ENCODE measurements at regions not wholly inside any gene's neighbourhood (a gene's known extent, or its start where the extent isn't known, plus 50 kb on each side); places are given as distances from the start of the nearest gene placed in this dataset.

DNA sequence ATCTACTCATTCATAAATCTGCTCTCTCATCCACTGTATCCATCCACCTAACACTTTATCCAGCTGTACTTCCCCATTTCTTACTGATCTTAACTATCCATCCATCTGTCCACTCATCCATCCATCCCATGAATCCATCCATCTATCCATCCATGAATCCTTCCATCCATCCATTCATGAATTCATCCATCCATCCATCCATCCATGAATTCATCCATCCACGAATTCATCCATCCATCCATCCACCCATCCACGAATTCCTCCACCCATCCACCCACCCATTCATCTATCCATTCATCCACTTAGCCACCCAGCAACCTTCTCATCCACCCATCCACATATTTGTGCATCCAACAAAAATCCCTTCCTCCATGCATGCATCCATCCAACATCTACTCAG lies 128.6 kb upstream of the MYL2 start (continued):
- TF ChIP-seq, protein P1, sequence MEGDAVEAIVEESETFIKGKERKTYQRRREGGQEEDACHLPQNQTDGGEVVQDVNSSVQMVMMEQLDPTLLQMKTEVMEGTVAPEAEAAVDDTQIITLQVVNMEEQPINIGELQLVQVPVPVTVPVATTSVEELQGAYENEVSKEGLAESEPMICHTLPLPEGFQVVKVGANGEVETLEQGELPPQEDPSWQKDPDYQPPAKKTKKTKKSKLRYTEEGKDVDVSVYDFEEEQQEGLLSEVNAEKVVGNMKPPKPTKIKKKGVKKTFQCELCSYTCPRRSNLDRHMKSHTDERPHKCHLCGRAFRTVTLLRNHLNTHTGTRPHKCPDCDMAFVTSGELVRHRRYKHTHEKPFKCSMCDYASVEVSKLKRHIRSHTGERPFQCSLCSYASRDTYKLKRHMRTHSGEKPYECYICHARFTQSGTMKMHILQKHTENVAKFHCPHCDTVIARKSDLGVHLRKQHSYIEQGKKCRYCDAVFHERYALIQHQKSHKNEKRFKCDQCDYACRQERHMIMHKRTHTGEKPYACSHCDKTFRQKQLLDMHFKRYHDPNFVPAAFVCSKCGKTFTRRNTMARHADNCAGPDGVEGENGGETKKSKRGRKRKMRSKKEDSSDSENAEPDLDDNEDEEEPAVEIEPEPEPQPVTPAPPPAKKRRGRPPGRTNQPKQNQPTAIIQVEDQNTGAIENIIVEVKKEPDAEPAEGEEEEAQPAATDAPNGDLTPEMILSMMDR (IDR thresholded peaks at IDR 0.05 in 2 of 3, conservative IDR thresholded peaks at IDR 0.05 in 1 of 3; ENCODE audit: control insufficient read depth in 2 of 3, extremely low read depth in 1 of 3, insufficient read depth in 1 of 3, low read depth in 3 of 3, low read length in 3 of 3) = no peak
- TF ChIP-seq BRCA1 (IDR thresholded peaks at IDR 0.05; ENCODE audit: low read depth, low read length) = no peak

DNA sequence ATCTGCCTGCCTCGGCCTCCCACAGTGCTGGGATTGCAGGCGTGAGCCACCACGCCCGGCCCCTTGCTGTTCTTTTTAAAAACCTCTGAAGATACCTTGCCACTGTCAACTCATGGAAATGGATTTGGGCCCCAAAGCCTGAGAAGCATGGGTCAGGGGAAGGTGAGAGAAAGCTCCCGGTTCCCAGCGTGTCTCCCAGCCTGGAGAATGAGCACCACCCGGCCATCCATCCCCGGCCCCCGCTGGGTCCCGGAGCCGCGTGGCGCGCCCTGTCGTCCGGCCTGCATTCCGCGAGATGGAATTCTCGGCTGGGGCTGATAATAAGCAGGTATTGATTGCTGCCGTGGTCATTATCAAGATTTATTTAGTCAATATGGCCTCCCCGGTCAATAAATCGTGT lies 126.5 kb upstream of the MYL2 start:
- BruUV-seq (replicated peaks) = no TSS peak
- Histone ChIP-seq H2AFZ (ENCODE audit: control insufficient read depth, low read depth, low read length) (no peak overlapping the region), H3K4me3 (no peak overlapping the region), H3K79me2 (ENCODE audit: control insufficient read depth, insufficient read depth, low read length) (no peaks in the 10 kb centered on the region), H4K20me1 (ENCODE audit: control insufficient read depth, insufficient read depth) (no peaks in the 10 kb centered on the region), H3K4me2 (ENCODE audit: control insufficient read depth, insufficient read depth) (no peak overlapping the region), H3K4me1 (ENCODE audit: control insufficient read depth, insufficient read depth, low read length) (no peaks in the 10 kb centered on the region), H3K36me3 (ENCODE audit: control insufficient read depth in 2 of 2, insufficient read depth in 2 of 2, low read length in 1 of 2) (no peaks in the 10 kb centered on the region), H3K27ac (ENCODE audit: control insufficient read depth, insufficient read depth) (no peak overlapping the region), H3K9me3 (replicated peaks; ENCODE audit: control insufficient read depth, insufficient read depth, low read length) (no peaks in the 10 kb centered on the region), H3K27me3 (replicated peaks in 1 of 2; ENCODE audit: control insufficient read depth in 2 of 2, insufficient read depth in 2 of 2, low read length in 1 of 2) (0 out of 4 replicates have a peak, but pooled peaks cover 0 to 1% of the 10 kb centered on the region in 2 experiments), H3K9ac (ENCODE audit: control insufficient read depth, insufficient read depth, low read length) (no peak overlapping the region)
- DNase-seq (ENCODE audit: low read depth, low spot score) (no peak), ATAC-seq (no peak), FAIRE-seq (no peak)
- POLR2A ChIA-PET = no interaction called here
- WGBS (ENCODE audit: insufficient coverage, insufficient replicate concordance, low lambda C conversion rate, missing lambda C conversion rate) = 74% methylated on average over 22 of the region's 22 CpGs
- TF ChIP-seq POLR2AphosphoS2 (IDR thresholded peaks at IDR 0.05; ENCODE audit: low read depth, low read length) (no peak), ZNF592 (IDR thresholded peaks at IDR 0.05) (no peak), ATF7 (IDR thresholded peaks at IDR 0.05; ENCODE audit: low read depth) (no peak), NR2F1 (conservative IDR thresholded peaks at IDR 0.05) (no peak), PRDM15 (CRISPR knock-in tag; IDR thresholded peaks at IDR 0.05) (no peak), ELK1 (IDR thresholded peaks at IDR 0.05; ENCODE audit: low read depth, low read length) (no peak), KLF5 (IDR thresholded peaks at IDR 0.05; ENCODE audit: partially characterized antibody) (no peak), YBX1 (IDR thresholded peaks at IDR 0.05) (no peak), ZBED1 (IDR thresholded peaks at IDR 0.05; ENCODE audit: borderline replicate concordance) (no peak), CHD1 (IDR thresholded peaks at IDR 0.05; ENCODE audit: low read depth, low read length) (no peak), SMC3 (IDR thresholded peaks at IDR 0.05; ENCODE audit: borderline replicate concordance, low read length) (no peak), SMAD5 (IDR thresholded peaks at IDR 0.05; ENCODE audit: low read depth) (no peak)
- intact Hi-C loops (cut with micrococcal nuclease; ENCODE audit: unreplicated experiment) (no loop called here), in situ Hi-C loops (cut with MboI) (no loop called here)
- RAD21 ChIA-PET (ENCODE audit: unreplicated experiment) = no interaction called here
- CTCF ChIA-PET = no interaction called here
- SMC1A ChIA-PET (ENCODE audit: uncharacterized antibody, unreplicated experiment) = no interaction called here
